ENCODE measurements at regions not wholly inside any gene's neighbourhood (a gene's known extent, or its start where the extent isn't known, plus 50 kb on each side); places are given as distances from the start of the nearest gene placed in this dataset.
A peak's percentile ranks its signal among the peaks of the same experiment; 100 is the strongest.

DNA sequence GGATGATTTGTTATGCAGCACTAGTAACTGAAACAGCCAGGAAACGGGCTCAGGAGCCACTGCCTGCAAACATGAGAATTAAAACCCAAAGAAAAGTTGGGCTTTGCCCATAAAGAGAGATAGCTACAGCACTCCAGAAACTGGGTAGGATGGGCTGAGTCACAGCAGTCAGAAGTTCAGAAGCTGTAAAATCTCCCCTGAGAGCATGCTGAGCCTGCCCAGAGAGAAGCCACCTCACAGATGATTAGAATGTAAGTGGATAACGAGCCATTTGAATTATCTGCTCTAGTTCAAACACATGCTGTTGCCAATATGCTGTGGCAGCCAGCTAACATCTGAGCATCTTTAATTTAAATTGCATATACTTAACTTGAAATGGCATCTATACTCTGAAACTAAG is 388.1 kb upstream of the ACVR2A start:
- no peak for DNase-seq

DNA sequence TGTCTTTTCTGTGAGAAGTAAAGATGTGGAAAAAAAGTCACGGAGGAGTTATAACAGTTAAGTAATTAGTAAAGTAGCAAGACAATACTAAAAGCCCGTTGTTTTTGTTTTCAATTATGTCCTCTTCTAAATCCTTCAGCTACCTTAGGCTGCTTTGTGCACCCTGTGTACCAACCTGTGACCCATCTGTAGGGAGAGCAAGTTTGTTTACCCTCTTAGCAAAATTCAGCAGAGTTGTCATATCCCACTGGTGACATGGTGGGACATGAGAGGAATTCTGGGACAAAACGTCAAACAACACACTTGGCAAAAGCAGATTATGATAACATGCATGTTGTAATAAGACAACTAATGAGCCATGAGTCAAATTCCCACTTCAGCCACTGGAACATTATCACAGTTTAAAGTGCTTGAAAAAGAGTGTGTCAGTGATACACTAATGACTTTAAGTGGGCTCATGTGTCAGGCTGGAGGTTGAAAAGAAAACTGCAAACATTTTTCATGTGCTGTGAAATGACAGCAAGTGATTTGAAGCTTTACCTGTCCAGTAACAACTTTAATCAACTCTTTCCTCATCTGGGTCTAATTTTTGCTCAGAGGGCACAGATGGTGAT is 392.8 kb upstream of the ACVR2A start:
- DNase-seq = no peak

DNA sequence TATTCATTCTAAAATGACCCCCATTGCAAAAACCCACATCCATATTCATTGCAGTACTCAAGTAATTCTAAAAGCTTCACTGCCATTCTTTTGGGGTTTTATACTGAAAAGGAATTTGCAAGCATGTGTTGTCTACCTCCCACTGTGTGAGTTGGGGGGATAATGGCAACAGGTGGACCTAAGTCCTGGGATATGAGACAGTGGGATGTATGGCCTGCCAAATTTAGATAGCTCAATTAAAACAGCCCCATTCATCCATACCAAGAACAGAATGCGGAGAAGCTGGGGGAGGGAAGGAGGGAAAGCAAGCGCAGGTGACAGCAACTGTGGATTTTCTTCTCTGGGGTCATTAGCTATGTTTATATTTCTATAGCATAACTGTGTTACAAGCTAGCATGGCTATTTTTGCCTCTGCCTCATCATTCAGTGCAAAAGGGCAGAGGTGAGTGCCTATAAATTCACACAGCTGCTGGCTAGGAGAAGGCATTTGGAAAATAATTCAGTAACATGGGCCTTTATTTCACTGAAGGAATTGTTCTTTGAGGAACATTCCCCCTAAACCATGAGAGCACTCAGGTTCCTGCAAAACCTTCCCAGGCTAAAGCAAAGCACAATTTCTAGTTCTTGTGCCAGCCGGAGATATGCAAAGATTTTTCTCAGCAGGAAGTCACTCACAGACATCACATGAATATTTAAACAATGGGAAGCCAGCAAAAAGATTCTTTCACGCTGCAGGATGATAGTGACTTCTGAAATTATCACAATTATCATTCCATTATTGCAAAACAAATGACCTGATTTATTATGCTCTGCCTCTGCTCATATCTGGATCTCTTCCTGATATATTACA is 393.9 kb upstream of the ACVR2A start:
- DNase-seq = no peak

DNA sequence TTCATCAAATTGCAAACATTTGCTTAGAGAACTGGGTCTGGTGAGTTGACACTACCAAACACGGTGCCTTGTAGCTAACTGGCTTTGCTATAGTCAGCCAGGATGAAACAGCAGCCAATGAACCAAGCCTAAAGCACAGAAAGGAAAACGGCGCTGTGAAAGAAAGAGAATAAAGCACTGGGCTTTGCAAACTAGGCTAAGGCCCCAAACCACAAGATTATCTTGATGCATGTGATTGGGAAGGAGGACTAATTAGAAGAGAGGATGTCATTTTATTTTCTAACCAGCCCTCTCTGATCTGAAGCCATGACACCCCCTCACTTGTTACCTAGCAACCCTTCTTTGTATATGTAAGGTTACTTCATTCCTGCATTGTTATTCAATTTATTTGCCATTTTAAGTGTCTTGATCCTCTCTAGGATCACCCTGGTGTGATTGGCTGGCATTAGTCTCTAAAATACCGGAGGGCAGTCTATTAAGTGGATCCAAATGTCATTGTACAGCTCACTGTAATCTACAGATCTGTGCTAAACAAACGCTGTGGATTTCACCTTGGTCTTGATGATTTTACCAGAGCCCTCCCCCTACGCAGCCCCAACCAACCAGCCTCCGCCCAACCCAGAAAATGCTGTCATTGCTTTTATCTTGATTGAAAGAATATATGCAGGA is 395.4 kb upstream of the ACVR2A start:
- DNase-seq = peak; percentile 11 to 88 (median 35)

DNA sequence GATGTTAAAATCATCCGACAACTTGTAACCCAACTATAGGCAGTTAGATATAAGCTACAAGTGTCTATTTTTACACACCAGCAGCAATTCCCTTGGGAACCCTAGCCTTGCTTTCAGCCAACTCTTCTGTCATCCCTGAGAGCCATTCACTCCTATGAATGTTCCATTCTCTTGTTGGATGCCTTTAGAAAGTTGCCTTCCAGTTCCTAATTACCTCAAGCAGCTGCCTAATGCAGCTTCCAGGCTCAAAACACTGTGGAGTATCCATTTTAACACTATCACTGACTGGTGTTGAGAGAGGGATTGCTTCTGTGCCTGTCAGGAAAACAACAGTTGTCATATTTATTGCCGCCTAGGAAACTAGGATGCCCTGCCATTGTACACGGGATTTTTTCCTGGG is 402.0 kb upstream of the ACVR2A start:
- DNase-seq = no peak

DNA sequence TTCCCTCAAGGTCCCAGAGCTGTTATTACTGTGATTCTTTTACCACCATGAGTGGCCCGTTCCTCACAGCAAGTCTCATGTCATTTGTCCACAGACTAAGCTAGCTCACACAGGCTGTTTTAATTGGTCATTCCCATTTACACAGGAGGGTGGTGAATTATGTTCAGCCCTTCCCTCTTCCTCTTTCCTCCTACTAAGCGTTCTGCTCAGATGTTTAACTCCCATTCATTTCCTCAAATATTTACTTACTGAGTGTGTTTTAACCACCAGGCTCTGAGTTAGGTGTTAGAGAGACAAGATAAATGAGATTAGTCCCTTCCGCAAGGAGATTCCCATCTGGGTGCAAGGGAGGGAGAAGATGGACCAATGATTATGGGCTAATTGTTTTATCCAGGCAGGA is 403.6 kb upstream of the ACVR2A start:
- DNase-seq = no peak

DNA sequence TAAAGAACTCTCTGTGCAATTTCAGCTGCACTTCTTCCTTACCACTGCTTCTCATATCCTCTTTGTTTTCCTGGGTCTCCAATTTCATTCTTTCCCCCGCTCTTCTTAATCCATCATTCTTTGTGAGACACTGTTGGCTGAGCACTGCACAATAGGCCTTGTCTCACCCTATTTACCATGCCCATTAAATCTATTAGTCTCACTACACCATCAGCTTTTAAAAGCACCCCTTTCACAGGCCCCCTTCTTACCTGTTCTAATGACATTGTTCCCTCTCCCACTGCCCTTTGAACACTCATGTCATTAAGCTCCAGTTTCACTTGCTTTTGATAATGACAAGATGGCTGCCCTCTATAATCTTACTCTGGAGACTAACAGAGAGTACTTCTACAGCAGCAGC is 404.1 kb upstream of the ACVR2A start:
- no peak for DNase-seq

DNA sequence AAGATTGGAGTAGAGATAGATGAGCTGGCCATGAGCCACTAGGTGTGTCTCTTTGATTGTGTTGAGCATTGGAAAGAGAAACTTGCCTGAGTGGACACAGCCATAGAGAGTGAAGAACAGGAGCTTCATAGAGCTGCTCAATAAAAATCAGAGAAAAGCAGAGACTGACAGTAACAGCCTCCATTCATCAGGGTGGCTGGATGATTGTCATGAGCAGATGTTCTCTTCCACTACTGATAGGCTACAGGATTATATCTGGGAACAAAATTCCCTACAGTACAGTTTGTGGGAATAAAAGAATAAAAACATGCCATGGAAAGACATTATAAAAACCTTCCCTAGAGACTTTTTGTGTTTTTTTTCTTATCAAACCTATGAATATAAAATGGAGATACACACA is 404.8 kb upstream of the ACVR2A start:
- no peak for DNase-seq

DNA sequence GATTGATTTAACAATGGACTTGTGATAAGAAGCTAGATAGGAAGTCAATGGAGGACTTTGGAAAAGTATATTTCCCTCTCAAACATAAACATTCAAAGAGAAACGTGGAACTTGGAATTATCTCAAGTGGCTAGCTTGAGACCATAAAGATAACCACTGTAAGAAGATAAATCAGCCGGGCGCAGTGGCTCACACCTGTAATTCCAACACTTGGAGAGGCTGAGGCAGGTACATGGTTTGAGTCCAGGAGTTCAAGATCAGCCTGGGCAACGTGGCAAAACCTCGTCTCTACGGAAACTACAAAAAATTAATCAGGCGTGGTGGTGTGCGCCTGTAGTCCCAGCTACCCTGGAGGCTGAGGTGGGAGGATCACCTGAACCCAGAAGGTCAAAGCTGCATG is 405.9 kb upstream of the ACVR2A start:
- no peak for DNase-seq

DNA sequence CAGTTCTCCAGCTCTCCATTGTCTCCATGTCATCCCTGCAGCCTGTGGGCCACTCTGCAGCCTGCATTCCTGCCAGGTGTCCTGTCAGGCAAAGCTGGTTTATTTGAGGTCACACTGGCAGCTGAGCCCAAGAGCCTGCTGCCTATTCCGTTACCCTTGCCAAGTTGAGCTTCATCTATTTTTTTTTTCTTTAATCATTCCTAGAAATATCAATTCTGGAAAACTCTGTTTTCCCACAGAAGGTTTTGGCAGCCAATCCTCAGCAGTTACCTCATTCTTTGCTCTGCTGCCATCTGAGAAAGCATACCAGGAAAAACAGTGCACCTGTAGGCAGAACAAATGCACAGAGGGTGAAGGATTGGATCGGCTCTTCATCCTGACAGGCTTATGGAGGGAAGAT is 411.0 kb upstream of the ACVR2A start:
- no peak for DNase-seq

DNA sequence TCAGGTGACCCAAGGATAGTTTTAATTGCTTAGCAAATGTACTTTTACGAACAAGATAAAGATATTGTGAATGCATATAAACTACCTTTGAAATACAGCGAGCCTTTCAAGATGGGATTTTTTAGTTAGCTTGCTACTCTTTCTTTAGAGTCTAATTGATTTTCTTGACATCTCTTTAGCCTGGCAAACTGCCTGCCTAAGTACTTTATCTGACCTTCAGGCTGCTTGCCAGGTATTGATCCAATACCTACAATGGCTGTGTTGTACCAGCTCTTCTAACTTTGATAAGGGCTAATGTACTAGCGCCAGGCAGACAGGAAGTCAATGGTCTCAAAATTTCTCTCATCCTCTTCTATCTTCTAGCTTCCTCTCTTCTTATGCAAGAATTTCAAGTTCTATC is 414.4 kb upstream of the ACVR2A start:
- no peak for DNase-seq

DNA sequence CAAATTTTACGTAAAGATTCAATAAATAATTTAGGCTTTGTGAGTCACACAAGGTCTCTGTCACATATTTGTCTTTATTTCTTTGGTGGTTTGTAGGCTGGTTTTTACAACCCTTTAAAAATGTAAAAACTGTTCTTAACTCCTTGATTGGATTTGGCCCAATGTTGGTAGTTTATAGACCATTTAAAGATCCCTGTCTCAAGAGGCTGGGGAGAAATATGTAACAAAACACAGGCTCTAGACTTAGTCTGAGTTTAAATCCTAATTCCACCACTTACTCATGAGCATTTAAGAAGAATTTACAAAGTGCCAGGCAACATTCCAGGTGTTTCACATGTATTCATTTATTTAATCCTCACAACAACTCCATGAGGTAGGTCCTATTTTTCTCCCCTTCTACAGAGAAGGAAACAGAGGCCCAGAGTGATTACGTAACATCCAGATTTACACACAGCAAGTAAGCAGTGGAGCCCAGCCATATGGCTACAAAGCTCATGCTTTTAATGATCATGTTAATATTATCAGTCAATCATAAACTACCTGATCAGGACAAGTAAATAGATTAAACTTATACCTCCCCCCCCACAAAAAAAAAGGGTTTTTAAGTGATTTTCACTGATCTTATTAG is 416.6 kb upstream of the ACVR2A start:
- no peak for DNase-seq

DNA sequence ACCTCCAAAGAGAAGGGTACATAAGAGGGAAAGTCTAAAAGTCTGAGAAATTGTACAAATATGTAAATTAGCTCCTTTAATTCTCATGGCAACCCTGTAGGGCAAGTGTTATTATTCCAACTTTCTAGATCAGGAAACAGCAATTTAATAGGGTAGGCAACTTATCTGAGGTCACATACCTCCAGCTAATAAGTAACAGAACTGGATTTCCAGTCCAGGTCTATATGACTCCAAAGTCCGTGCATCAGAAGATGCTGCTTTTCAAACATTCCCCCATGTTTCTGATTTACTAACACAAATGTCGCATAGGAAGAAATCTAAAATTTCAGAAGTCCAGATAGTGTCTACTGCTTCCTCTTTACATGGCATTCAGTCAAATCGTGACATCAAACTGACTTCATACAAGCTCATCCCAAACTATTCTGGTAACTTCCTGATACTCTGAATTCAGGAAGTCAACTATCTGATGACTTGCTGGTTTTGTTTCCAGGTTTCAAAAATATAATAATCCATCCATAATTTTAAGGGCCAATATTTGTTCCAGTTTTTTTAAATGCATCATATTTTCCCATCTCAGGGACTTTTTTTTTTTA is 419.3 kb upstream of the ACVR2A start:
- no peak for DNase-seq

DNA sequence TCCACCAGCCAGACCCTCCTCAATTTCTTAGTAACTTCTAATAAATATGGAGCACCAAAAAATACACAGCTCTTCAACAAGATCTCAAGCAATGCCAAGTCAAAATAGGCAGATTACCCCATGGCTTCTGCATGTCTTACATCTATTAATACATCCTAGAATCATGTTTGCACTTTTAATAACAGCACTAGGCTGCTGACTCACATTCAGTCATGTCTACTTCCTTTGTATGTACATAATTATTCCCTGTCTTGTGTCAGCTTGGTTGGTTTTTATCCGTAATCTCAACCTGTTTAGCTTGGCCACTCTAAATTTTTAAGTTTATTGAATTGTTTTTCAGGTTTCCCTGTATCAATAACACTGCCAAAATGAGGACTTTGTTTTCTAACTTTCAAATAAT is 420.1 kb upstream of the ACVR2A start:
- no peak for DNase-seq

DNA sequence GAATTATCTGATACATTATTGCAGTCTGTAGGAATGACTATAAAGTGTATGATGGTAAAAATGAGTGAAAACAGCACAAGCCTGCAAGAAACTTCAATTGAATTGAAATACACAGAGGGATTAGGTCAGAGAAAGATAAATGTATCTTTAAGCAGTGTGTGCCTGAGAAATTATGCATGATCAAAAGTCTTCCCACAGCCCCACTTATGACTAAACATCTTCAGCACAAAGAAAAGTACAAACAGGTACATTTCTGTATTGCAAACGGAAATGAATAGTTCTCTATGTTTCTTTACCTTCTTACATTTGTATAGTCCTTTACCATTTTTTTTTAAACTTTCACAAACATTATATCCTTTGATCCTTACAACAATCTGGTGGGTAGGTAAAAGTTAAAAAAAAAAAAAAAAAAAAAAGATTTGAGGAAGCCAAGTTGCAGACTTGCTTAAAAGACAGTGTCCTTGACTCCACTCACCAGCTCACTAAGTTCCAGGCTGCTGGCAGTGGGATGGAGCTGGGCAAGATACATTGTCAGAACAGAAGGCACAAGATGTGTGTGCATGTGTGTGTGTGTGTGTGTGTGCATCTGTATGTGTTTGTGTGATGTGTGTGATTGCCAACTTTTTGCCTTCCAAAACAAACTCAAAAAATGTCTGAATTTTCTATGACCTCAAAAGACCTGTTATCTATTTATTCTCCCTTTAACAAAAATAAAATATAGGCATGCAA is 423.7 kb upstream of the ACVR2A start:
- DNase-seq = no peak

DNA sequence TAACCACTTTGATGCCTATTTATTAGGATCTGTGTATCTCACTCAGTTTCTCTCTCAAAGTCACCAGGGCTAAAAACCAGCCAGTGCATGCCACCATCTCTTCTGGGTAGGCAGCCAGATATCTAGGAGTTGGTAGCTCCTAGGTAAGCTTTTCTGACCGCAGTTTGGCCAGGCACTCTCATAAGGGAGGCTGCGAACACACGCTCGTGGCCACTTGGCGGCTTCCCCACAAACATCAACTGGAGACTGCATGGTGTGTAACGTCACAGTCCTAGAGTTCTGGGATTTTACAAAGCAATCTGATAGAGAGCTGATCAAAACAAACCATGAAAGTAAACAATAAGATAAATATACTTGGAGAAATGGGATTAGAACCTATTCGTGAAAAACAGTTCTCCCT is 424.3 kb upstream of the ACVR2A start:
- DNase-seq = no peak

DNA sequence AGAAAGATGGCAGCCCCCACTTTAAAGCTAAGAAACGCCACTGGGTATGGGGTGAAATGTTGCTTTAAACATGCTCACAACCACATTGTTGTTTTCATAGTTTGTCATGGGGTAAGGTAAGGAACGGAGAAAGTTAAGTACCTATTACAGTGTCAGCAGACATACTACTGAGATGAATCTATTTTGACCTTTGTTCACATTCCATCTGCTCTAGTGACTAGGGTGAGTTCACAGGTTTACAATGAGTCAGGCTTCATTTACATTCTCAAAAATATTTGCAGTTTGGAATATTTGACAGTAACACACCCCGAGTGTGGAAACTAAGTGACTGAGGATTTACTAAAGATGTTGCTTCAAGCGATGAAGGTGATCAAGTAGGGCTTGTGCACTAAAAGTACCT is 428.7 kb upstream of the ACVR2A start:
- DNase-seq = no peak

DNA sequence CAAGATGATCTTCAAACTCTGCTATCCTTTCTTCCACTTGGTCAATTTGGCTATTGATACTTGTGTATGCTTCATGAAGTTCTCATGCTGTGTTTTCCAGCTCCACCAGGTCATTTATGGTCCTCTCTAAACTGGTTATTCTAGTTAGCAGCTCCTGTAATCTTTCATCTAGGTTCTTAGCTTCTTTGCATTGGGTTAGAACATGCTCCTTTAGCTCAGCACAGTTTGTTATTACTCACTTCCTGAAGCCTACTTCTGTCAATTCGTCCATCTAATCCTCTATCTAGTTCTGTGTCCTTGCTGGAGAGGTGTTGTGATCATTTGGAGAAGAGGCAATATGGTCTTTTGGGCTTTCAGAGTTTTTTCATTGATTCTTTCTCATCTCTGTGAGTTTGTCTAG is 430.2 kb upstream of the ACVR2A start:
- DNase-seq = peak in 1 of 5 experiments; percentile 59

DNA sequence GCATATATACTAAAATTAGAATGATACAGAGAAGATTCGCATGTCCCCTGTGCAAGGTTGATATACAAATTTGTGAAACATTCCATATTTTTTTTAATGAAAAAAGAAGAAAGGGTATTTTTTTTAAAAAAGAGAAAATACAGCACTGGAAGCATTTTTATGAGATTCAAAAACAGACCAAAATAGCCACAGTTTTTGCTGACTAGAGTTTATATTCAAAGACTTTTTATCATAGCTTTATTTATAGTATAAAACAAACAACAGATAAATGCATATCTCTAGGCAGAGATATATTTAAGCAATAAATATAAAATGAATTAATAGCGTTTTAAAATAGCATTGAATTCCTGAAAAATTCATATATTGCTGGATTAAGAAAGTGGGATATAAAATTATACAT is 436.5 kb upstream of the ACVR2A start:
- DNase-seq = no peak

DNA sequence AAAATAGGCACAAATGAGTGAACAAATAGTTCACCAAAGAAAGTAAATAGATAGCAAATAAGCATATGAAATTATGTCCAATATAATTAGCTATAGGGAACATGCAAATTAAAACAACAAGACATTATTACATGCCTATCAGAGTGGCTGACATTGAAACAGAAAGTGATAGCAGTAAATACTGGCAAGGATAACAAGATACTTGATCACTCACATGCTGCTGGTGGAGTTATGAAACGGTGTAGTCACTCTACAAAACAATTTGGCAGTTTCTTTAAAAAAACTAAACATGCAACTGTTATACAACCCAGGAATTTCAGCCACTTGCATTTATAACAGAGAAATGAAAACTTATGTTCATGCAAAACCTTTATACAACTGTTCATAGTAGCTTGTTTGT is 439.2 kb upstream of the ACVR2A start:
- DNase-seq = peak in 1 of 5 experiments; percentile 53

DNA sequence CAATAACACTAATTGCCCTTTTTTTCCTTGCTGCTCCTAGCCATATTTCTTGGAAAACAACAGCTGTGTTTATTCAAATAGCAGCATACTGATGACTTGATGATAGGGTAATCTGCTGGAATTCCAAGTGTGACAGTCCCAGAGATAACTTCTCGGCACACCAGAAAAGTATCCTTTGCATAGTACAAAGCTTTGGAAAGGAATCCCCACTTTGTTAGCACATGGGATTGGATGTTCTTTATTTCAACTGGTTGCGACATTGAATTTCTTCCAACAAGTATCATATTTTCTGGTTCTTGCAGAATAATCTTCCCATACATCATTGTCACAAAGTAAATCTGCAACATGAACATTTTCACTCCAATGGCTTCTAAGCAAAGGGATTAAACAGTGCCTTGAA is 445.8 kb upstream of the ACVR2A start:
- DNase-seq = no peak

DNA sequence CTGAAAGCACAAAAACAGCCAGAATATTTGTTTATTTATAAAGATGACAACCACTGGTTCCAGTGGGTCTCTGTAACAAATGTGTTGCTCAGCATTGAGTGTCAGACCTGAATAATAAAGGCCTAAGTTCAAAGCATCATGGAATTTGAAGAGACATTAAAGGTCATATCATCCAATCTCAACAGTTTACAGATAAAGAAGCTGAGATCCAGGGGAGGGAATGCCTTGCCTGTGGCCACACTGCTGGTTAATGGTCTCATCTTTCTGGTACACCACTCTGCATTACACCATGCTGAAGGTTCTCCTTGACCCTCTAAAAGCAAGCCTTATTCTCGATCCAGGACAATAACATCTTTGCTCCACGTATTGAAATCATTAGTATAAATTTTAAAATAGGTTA is 446.5 kb upstream of the ACVR2A start:
- DNase-seq = no peak

DNA sequence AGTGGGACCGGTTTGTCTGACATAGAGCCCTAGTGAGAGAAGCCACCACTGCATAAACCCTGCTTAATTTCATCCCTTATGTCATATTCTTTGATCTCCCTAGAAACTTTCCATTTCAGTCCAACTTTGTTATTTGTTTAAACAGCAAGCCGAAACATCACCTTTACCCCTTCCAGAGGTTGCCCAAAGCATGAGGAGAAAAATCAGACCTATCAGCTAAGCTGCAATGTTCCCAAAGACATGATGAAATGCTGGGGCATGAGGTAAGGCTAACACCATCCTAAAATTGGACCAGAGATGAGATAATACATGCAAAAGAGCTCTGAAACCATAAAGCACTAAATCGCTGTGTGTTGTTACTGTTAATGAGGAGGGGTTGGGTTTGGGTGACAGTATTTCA is 447.9 kb upstream of the ACVR2A start:
- DNase-seq = no peak

Measured in T-helper 2 cell (primary cell).